ENCODE measurements at regions not wholly inside any gene's neighbourhood (a gene's known extent, or its start where the extent isn't known, plus 50 kb on each side); places are given as distances from the start of the nearest gene placed in this dataset.

DNA sequence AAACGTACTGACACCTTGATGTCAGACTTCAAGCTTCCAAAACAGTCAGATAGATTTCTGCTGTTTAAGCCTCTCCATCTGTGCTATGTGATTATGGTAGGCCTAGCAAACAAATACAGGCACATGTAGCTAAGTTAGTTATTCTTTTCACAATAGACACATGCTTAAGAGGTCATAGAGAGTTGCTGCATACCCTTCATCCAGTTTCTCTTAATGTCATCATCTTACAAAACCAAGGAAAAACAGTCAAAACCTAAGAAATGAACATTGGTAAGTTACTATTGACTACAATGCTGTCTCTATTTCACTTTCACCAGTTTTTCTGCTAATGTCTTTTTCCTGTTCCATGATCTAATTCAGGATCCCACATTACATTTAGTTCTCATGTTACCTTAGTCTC, 946.8 kb downstream of the TUSC7 start:
- TF ChIP-seq, protein P1, sequence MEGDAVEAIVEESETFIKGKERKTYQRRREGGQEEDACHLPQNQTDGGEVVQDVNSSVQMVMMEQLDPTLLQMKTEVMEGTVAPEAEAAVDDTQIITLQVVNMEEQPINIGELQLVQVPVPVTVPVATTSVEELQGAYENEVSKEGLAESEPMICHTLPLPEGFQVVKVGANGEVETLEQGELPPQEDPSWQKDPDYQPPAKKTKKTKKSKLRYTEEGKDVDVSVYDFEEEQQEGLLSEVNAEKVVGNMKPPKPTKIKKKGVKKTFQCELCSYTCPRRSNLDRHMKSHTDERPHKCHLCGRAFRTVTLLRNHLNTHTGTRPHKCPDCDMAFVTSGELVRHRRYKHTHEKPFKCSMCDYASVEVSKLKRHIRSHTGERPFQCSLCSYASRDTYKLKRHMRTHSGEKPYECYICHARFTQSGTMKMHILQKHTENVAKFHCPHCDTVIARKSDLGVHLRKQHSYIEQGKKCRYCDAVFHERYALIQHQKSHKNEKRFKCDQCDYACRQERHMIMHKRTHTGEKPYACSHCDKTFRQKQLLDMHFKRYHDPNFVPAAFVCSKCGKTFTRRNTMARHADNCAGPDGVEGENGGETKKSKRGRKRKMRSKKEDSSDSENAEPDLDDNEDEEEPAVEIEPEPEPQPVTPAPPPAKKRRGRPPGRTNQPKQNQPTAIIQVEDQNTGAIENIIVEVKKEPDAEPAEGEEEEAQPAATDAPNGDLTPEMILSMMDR (IDR thresholded peaks at IDR 0.05; ENCODE audit: low read depth, low read length, missing control alignments) = no peak
- H3K4me3 ChIP-seq (ENCODE audit: low read depth, low read length) = no peak overlapping the region
- DNase-seq (ENCODE audit: low read depth) = no peak

DNA sequence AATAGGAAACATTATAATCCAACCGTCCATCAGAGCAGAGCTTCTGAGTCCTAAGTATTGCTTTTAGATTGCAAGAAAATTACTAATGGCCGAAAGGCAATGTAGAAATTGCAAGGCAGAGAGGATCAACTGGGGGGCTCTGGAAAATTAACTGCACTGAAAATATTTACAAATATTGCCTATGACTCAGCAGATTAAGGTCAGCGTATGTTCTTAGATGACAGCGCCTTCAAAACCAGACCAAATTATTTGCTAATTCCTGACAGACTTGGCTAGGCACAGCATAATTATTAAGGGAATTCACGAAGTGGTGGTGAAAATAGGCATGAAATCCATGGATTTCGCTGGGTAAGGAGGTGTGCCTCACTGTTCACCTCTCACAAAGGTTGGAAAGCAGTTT, 947.7 kb downstream of the TUSC7 start:
- no peak overlapping the region for H3K4me3 ChIP-seq (ENCODE audit: low read depth, low read length)
- TF ChIP-seq, protein P1 (IDR thresholded peaks at IDR 0.05; ENCODE audit: low read depth, low read length, missing control alignments) = no peak
- no peak for DNase-seq (ENCODE audit: low read depth)

DNA sequence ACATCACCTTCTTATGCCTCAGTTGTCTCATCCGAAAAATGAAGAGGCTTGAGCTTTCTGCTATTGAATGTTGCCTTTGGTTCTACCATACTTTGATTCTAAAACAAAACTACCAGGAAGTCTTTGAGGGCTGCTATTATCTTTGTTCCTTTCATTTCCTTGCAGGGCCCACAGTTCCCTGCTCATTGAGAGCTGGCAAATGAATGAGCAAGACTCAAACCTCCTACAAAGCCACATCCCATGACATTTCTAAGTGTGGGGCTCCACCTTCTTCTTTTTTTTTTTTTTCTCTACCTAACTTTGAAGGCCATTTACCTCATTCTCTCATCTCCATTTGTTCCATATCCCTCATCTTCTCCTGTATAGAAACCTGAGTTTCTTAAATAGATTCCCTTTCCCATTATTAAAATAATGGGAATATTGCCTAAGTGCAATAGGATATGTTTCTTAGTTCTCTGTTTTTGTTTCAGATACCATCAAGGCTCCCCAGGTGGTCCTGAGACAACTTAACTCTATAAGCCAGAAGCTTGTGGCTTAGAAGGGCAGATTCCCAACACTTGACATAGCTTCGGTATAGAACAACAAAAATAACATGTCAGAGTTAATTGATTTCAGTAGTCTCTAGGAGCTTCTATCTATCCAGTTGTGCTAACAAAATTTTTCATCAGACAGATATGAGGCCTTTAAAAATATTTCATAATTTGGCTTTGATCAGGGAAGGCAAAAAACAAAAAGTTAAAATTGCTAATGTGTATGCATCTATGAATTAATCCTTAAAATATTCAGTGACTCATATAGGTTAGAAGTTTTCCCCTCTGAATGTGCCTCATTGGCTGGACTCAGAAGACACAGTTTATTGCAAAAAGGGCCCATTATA, 951.6 kb downstream of the TUSC7 start:
- TF ChIP-seq, protein P1 (IDR thresholded peaks at IDR 0.05; ENCODE audit: low read depth, low read length, missing control alignments) = no peak
- H3K4me3 ChIP-seq (ENCODE audit: low read depth, low read length) = no peak overlapping the region
- no peak for DNase-seq (ENCODE audit: low read depth)

DNA sequence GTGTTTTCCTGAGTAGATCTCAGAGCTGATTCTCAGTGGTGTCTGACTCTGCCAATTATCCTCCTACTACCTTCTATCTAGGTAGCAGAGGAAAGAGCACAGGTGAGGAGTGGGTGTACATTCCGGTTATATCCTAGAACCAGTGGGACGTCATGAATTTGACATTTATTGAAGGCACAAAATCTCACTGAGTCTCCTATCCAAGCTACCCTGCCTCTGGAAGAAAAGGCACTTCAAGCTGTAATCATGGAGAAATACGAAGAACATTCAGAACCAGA, 952.2 kb downstream of the TUSC7 start:
- no peak for DNase-seq (ENCODE audit: low read depth)
- H3K4me3 ChIP-seq (ENCODE audit: low read depth, low read length) = no peak overlapping the region
- TF ChIP-seq, protein P1 (IDR thresholded peaks at IDR 0.05; ENCODE audit: low read depth, low read length, missing control alignments) = no peak

DNA sequence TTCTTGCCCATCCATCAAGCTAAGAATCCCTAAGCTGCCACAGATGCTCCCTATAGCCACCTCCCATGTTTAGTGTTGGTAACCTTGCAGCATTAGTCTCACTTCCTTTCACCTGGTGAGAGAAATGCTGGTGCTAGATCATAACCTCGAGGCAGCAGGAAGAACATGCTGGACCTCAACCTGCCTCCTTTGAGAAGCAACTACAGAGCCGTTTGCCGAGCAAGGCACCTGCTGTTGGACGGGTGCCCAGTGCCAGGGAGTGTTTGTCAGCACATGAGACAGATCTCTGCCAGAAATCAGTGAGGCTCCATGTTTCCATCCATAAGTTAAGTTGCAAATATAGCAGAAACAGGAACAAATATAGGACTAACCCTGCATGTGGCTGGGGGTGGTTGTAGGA, 955.7 kb downstream of the TUSC7 start:
- no peak overlapping the region for H3K4me3 ChIP-seq (ENCODE audit: low read depth, low read length)
- TF ChIP-seq, protein P1 (IDR thresholded peaks at IDR 0.05; ENCODE audit: low read depth, low read length, missing control alignments) = no peak
- no peak for DNase-seq (ENCODE audit: low read depth)

DNA sequence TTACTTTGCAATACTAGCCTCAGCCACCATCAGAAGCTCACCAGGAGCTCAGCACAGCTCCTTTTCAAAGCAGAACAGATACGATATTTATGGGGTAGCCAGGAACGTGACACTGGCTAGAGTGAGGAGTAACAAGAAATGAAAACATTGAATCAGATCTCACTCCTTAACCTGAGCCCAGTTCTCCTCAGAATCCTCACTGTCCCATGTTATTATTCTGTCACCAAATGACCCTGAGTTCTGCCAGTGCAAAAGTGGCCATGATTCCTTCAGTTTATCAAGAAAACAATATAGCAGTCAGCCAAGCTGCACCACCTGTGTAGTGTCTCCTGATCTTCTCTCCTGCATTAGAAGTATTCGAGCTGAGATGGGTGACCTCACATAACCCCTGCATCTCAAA, 956.7 kb downstream of the TUSC7 start:
- TF ChIP-seq, protein P1 (IDR thresholded peaks at IDR 0.05; ENCODE audit: low read depth, low read length, missing control alignments) = no peak
- DNase-seq (ENCODE audit: low read depth) = no peak
- no peak overlapping the region for H3K4me3 ChIP-seq (ENCODE audit: low read depth, low read length)

DNA sequence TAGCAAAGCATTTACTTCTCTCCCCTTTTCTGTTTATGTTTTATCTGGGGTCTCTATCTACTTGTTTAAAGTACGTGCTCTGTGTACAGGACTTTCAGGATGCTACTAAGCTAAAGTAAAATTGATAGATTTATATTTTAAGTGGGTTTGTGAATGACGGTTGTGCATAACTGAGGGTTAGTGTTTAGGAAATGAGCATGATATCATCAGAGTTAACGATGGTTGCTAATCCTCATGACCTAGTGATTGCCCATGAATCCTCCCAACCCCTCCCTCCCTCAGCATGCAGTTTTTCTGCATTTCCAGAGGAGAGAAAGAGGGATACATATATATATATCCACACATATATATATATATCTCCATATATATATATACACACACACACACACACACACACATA, 957.2 kb downstream of the TUSC7 start:
- TF ChIP-seq, protein P1 (IDR thresholded peaks at IDR 0.05; ENCODE audit: low read depth, low read length, missing control alignments) = no peak
- DNase-seq (ENCODE audit: low read depth) = no peak
- H3K4me3 ChIP-seq (ENCODE audit: low read depth, low read length) = no peak overlapping the region

All from GM12864 (cell line).